ENCODE measurements at regions not wholly inside any gene's neighbourhood (a gene's known extent, or its start where the extent isn't known, plus 50 kb on each side); places are given as distances from the start of the nearest gene placed in this dataset.

DNA sequence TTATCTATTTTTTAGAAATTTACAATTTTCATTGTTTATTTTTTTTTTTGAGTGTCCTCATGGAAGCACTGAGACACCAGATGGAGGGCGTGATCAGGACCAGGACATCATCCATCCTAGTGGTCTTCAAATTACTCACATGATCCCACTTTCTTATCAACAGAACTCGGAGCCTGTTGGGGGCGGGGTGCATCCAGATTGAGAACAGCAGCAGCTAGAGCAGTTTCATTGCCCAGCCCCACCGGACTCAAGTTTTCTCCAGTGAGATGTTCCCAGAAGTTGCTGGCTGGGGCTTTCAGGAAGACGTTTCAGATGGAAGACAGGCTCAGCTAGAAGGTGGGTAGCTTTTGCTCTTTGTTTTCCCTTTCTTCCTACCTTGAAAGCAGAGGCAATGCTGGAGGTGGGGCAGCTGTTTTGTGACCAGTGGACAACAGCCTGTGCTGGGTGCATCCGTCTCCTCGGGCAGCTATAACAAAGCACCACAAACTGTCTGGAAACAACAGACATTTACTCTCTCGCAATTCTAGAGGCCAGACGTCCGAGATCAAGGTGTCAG, 562.1 kb downstream of the TBC1D22A start:
- Histone ChIP-seq H3K36me3 (ENCODE audit: control insufficient read depth in 2 of 2, insufficient read depth in 2 of 2, low read length in 2 of 2) (no peaks in the 10 kb centered on the region), H3K4me1 (ENCODE audit: control insufficient read depth in 2 of 2, insufficient read depth in 2 of 2, low read length in 2 of 2) (no peaks in the 10 kb centered on the region), H3K27me3 (ENCODE audit: control insufficient read depth in 2 of 2, insufficient read depth in 2 of 2, low read length in 2 of 2) (no peaks in the 10 kb centered on the region), H3K4me3 (ENCODE audit: low read length in 2 of 2) (no peak overlapping the region), H3K9me3 (ENCODE audit: control insufficient read depth in 2 of 2, low read length in 2 of 2) (peaks cover 0 to 4% of the 10 kb centered on the region in 2 donors), H3K27ac (ENCODE audit: low read depth in 2 of 2, low read length in 2 of 2) (no peak overlapping the region), H3K9ac (ENCODE audit: low read depth in 1 of 2, low read length in 2 of 2) (no peak overlapping the region)

DNA sequence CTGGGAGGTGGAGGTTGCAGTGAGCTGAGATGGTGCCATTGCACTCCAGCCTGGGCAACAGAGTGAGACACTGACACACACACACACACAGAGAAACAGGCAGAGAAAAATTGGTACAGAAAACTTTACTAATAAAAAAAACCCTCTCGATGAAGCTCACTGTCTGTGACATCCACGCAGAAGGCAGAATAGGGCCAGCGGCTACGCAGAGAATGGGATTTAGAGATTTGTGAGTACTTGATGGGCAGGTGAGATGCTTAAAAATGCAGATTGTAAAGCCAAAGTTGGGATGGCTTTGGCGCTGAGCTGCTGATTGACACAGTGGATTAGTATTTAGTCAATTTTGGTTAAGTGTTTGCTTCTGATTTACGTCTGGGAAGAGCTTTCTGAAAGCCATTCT, 561.1 kb downstream of the TBC1D22A start:
- no peak overlapping the region for H3K27ac ChIP-seq (ENCODE audit: low read depth in 2 of 2, low read length in 2 of 2)
- H3K4me3 ChIP-seq (ENCODE audit: low read length in 2 of 2): no peak overlapping the region
- peaks cover 0 to 2% of the 10 kb centered on the region in 2 donors for H3K27me3 ChIP-seq (ENCODE audit: control insufficient read depth in 2 of 2, insufficient read depth in 2 of 2, low read length in 2 of 2)
- no peak overlapping the region for H3K9ac ChIP-seq (ENCODE audit: low read depth in 1 of 2, low read length in 2 of 2)
- no peaks in the 10 kb centered on the region for H3K4me1 ChIP-seq (ENCODE audit: control insufficient read depth in 2 of 2, insufficient read depth in 2 of 2, low read length in 2 of 2)
- H3K9me3 ChIP-seq (ENCODE audit: control insufficient read depth in 2 of 2, low read length in 2 of 2): peaks cover 0 to 4% of the 10 kb centered on the region in 2 donors
- no peaks in the 10 kb centered on the region for H3K36me3 ChIP-seq (ENCODE audit: control insufficient read depth in 2 of 2, insufficient read depth in 2 of 2, low read length in 2 of 2)

DNA sequence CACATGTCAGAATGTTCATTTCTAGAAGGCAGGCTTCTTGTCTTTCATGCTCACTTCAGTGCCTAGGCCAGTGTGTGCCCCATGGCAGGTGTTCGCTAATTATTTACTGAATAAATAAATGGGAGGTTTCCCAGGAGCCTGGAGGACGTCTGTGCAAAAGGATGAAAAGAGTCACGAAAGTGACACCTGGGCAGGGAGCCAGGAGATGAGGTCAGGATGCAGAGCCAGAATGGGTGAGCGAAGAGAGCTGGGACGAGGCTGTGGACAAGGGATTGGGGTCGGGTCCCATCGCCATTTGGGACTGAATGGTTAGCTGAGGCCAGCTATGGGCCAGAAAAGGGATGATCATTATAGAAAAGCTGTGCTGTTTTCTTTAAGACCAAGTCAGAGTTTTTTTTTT, 560.4 kb downstream of the TBC1D22A start:
- no peak overlapping the region for H3K27ac ChIP-seq (ENCODE audit: low read depth in 2 of 2, low read length in 2 of 2)
- no peak overlapping the region for H3K9ac ChIP-seq (ENCODE audit: low read depth in 1 of 2, low read length in 2 of 2)
- peaks cover 0 to 4% of the 10 kb centered on the region in 2 donors for H3K9me3 ChIP-seq (ENCODE audit: control insufficient read depth in 2 of 2, low read length in 2 of 2)
- no peaks in the 10 kb centered on the region for H3K36me3 ChIP-seq (ENCODE audit: control insufficient read depth in 2 of 2, insufficient read depth in 2 of 2, low read length in 2 of 2)
- no peak overlapping the region for H3K4me3 ChIP-seq (ENCODE audit: low read length in 2 of 2)
- peaks cover 0 to 3% of the 10 kb centered on the region in 2 donors for H3K27me3 ChIP-seq (ENCODE audit: control insufficient read depth in 2 of 2, insufficient read depth in 2 of 2, low read length in 2 of 2)
- H3K4me1 ChIP-seq (ENCODE audit: control insufficient read depth in 2 of 2, insufficient read depth in 2 of 2, low read length in 2 of 2): no peaks in the 10 kb centered on the region

DNA sequence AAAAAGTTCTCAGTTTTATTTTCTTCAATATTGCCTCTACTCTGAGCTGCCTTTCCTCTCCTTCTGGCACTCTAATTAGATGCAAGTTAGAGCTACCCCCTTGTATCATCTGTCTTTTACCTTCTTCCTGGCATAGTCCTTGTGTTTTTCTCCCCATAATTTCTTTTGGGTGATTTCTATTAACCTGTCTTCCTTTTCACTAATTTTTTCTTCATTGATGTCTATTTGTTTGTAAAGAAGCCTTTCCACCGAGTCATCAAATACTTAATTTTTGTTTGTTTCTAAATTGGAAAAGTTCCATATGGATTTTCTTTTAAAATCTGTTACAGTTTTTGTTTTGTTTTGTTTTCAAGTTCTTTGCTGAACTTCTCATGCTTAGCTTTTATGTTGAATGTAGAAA, 558.1 kb downstream of the TBC1D22A start:
- H3K4me1 ChIP-seq (ENCODE audit: control insufficient read depth in 2 of 2, insufficient read depth in 2 of 2, low read length in 2 of 2): no peaks in the 10 kb centered on the region
- no peak overlapping the region for H3K27ac ChIP-seq (ENCODE audit: low read depth in 2 of 2, low read length in 2 of 2)
- no peak overlapping the region for H3K4me3 ChIP-seq (ENCODE audit: low read length in 2 of 2)
- peaks cover 0 to 3% of the 10 kb centered on the region in 2 donors for H3K27me3 ChIP-seq (ENCODE audit: control insufficient read depth in 2 of 2, insufficient read depth in 2 of 2, low read length in 2 of 2)
- H3K9ac ChIP-seq (ENCODE audit: low read depth in 1 of 2, low read length in 2 of 2): no peak overlapping the region
- H3K36me3 ChIP-seq (ENCODE audit: control insufficient read depth in 2 of 2, insufficient read depth in 2 of 2, low read length in 2 of 2): no peaks in the 10 kb centered on the region
- peaks cover 0 to 4% of the 10 kb centered on the region in 2 donors for H3K9me3 ChIP-seq (ENCODE audit: control insufficient read depth in 2 of 2, low read length in 2 of 2)

DNA sequence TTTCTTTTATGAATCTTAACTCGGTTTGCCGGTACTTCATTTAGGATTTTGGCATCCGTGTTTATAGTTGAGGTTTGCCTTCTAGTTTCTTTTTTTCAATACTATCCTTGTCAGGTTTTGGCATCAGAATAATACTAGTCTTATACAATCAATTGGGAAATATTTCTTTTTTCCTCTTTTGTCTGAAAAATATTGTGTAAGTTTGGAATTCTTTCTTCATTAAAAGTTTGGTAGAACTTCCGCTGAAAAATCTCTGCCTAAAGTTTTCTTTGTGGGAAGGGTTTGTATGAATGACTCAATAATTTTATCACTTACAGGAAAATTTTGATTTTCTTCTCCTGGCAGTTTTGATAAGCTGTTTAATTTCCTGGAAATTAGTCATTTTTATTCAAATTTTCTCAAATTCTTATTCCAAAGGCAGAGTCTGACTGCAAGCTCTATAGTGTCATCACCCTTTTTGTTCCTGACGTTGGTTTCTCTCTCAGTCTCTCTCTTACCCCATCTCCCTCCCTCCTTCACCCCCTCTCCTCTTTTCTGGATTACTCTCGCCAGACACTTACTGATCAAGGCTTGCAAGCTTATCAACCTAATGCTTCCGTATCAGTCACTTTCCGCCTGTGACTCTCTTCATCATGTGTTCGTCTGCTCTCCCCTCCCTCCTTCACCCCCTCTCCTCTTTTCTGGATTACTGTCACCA, 555.7 kb downstream of the TBC1D22A start:
- Histone ChIP-seq H3K36me3 (ENCODE audit: control insufficient read depth in 2 of 2, insufficient read depth in 2 of 2, low read length in 2 of 2) (no peaks in the 10 kb centered on the region), H3K4me3 (ENCODE audit: low read length in 2 of 2) (no peak overlapping the region), H3K4me1 (ENCODE audit: control insufficient read depth in 2 of 2, insufficient read depth in 2 of 2, low read length in 2 of 2) (no peaks in the 10 kb centered on the region)

DNA sequence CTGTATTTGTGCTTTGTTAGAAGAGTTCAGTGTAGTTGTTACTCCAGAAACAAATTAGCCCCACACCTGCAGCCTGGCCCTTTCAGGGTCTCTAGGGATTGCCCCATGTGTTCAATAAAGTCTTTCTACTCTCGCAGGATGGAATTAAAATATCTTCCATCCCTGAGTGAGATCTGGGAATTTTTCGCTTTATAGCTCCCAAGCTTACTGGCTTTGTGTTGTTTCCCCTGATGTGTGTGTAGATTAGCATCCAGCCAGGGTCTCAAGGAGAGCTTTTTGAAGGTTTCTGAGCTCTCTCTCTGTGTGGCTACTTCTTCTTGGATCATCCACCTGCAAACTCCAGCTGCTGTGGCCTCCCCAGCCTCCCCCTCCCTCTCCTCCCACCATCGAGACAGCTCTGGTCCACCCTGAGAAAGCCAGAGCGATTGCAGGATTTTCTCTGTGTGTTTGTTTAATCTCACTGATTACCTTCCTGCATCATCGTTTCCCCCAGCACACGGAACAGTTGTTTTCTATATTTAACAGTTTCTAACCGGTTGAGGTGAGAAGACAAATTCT, 553.5 kb downstream of the TBC1D22A start:
- no peaks in the 10 kb centered on the region for H3K36me3 ChIP-seq (ENCODE audit: control insufficient read depth in 2 of 2, insufficient read depth in 2 of 2, low read length in 2 of 2)

More for the DNA sequence above, 555.7 kb downstream of the TBC1D22A start:
- Histone ChIP-seq H3K9me3 (ENCODE audit: control insufficient read depth in 2 of 2, low read length in 2 of 2) (peaks cover 0 to 4% of the 10 kb centered on the region in 2 donors), H3K27me3 (ENCODE audit: control insufficient read depth in 2 of 2, insufficient read depth in 2 of 2, low read length in 2 of 2) (peaks cover 0 to 3% of the 10 kb centered on the region in 2 donors), H3K9ac (ENCODE audit: low read depth in 1 of 2, low read length in 2 of 2) (no peak overlapping the region), H3K27ac (ENCODE audit: low read depth in 2 of 2, low read length in 2 of 2) (no peak overlapping the region)

DNA sequence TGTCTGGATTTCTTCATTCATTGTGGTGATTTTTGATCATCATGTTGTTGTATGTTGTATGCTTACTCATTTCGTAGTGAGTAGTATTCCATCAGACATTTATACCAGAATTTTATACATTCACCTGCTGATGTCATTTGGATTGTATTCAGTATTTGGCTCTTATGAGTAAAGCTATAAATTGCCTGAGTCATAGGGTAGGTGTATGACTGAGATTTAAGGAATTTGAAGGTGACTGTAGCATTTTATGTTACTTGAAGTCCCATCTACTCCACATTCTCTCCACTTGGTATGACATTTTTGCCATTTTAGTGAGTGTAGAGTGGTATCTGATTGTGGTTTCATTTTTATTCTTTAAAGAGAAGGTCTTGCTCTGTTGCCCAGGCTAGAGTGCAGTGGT, 548.2 kb downstream of the TBC1D22A start:
- Histone ChIP-seq H3K27me3 (ENCODE audit: control insufficient read depth in 2 of 2, insufficient read depth in 2 of 2, low read length in 2 of 2) (no peaks in the 10 kb centered on the region), H3K27ac (ENCODE audit: low read depth in 2 of 2, low read length in 2 of 2) (no peak overlapping the region), H3K36me3 (ENCODE audit: control insufficient read depth in 2 of 2, insufficient read depth in 2 of 2, low read length in 2 of 2) (no peaks in the 10 kb centered on the region), H3K9me3 (ENCODE audit: control insufficient read depth in 2 of 2, low read length in 2 of 2) (no peaks in the 10 kb centered on the region), H3K9ac (ENCODE audit: low read depth in 1 of 2, low read length in 2 of 2) (no peak overlapping the region), H3K4me1 (ENCODE audit: control insufficient read depth in 2 of 2, insufficient read depth in 2 of 2, low read length in 2 of 2) (no peaks in the 10 kb centered on the region), H3K4me3 (ENCODE audit: low read length in 2 of 2) (no peak overlapping the region)

More for the DNA sequence above, 553.5 kb downstream of the TBC1D22A start:
- Histone ChIP-seq H3K9ac (ENCODE audit: low read depth in 1 of 2, low read length in 2 of 2) (no peak overlapping the region), H3K9me3 (ENCODE audit: control insufficient read depth in 2 of 2, low read length in 2 of 2) (no peaks in the 10 kb centered on the region), H3K27ac (ENCODE audit: low read depth in 2 of 2, low read length in 2 of 2) (no peak overlapping the region), H3K4me3 (ENCODE audit: low read length in 2 of 2) (no peak overlapping the region), H3K4me1 (ENCODE audit: control insufficient read depth in 2 of 2, insufficient read depth in 2 of 2, low read length in 2 of 2) (no peaks in the 10 kb centered on the region), H3K27me3 (ENCODE audit: control insufficient read depth in 2 of 2, insufficient read depth in 2 of 2, low read length in 2 of 2) (peaks cover 0 to 3% of the 10 kb centered on the region in 2 donors)

DNA sequence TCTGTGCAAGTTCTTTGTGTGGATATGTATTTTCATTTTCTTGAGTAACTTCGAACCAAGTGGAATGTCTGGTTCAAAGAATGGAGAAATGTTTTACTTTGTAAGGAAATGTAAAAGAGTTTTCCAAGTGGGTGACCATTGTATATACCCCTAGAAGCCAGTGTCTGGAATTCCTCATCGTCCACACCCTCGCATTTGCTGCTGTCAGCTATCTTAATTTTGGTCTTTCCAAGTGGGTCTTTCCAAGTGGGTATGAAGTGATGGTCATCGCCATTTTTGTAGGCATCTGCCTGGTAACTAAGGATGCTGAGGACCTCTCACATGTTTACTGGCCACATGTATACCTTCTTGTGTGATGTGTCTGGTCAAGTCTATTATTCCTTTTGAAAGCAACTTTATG, 547.5 kb downstream of the TBC1D22A start:
- Histone ChIP-seq H3K9me3 (ENCODE audit: control insufficient read depth in 2 of 2, low read length in 2 of 2) (no peaks in the 10 kb centered on the region), H3K36me3 (ENCODE audit: control insufficient read depth in 2 of 2, insufficient read depth in 2 of 2, low read length in 2 of 2) (no peaks in the 10 kb centered on the region), H3K9ac (ENCODE audit: low read depth in 1 of 2, low read length in 2 of 2) (no peak overlapping the region), H3K27me3 (ENCODE audit: control insufficient read depth in 2 of 2, insufficient read depth in 2 of 2, low read length in 2 of 2) (no peaks in the 10 kb centered on the region), H3K4me3 (ENCODE audit: low read length in 2 of 2) (no peak overlapping the region), H3K27ac (ENCODE audit: low read depth in 2 of 2, low read length in 2 of 2) (no peak overlapping the region), H3K4me1 (ENCODE audit: control insufficient read depth in 2 of 2, insufficient read depth in 2 of 2, low read length in 2 of 2) (no peaks in the 10 kb centered on the region)

DNA sequence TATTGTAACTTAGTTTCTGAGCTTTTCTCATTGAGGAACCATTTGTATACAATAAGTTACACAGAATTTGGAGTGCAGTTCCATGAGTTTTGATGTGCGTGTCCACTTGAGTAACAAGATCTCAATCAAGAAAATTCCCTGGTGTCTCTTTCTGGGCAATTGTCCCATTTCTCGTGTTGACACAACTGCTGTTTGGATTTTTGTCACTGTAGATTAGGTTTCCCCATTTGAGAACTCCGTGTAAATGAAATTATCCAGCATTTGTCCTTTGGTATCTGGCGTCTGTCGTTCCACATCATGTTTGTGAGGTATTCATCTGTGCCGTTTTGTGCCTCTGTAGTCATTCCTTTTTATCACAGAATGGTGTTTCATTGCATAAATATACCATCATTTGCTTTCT, 547.0 kb downstream of the TBC1D22A start:
- Histone ChIP-seq H3K27me3 (ENCODE audit: control insufficient read depth in 2 of 2, insufficient read depth in 2 of 2, low read length in 2 of 2) (no peaks in the 10 kb centered on the region), H3K4me1 (ENCODE audit: control insufficient read depth in 2 of 2, insufficient read depth in 2 of 2, low read length in 2 of 2) (no peaks in the 10 kb centered on the region), H3K36me3 (ENCODE audit: control insufficient read depth in 2 of 2, insufficient read depth in 2 of 2, low read length in 2 of 2) (no peaks in the 10 kb centered on the region), H3K9me3 (ENCODE audit: control insufficient read depth in 2 of 2, low read length in 2 of 2) (no peaks in the 10 kb centered on the region), H3K9ac (ENCODE audit: low read depth in 1 of 2, low read length in 2 of 2) (no peak overlapping the region), H3K27ac (ENCODE audit: low read depth in 2 of 2, low read length in 2 of 2) (no peak overlapping the region), H3K4me3 (ENCODE audit: low read length in 2 of 2) (no peak overlapping the region)

DNA sequence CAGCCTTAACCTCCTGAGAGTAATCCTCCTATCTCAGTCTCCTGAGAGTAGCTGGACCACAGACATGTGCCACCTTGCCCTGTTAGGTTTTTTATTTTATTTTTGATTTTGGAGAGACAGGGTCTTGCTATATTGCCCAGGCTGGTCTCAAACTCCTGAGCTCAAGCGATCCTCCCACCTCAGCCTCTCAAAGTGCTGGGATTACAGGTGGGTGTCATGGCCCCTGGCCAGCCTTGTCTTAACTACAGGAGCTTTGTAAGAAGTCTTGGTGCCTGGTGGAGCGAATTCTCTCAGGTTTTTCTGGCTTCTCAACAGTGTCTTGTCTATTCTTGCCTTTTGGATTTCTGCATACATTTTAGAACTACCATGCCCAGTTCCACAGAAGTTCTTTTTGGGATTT, 546.4 kb downstream of the TBC1D22A start:
- Histone ChIP-seq H3K27me3 (ENCODE audit: control insufficient read depth in 2 of 2, insufficient read depth in 2 of 2, low read length in 2 of 2) (no peaks in the 10 kb centered on the region), H3K36me3 (ENCODE audit: control insufficient read depth in 2 of 2, insufficient read depth in 2 of 2, low read length in 2 of 2) (no peaks in the 10 kb centered on the region), H3K9ac (ENCODE audit: low read depth in 1 of 2, low read length in 2 of 2) (no peak overlapping the region), H3K4me3 (ENCODE audit: low read length in 2 of 2) (no peak overlapping the region), H3K4me1 (ENCODE audit: control insufficient read depth in 2 of 2, insufficient read depth in 2 of 2, low read length in 2 of 2) (no peaks in the 10 kb centered on the region), H3K9me3 (ENCODE audit: control insufficient read depth in 2 of 2, low read length in 2 of 2) (no peaks in the 10 kb centered on the region), H3K27ac (ENCODE audit: low read depth in 2 of 2, low read length in 2 of 2) (no peak overlapping the region)
